Fibroblast of mammary gland (primary cell): ENCODE measurements at regions not wholly inside any gene's neighbourhood (a gene's known extent, or its start where the extent isn't known, plus 50 kb on each side); places are given as distances from the start of the nearest gene placed in this dataset.

Experiments
- DNase-seq: peaks from one replicate; pipeline ENCODE4 v3.0.0-alpha.2; 2010; ENCODE audit warnings: low read depth
- H3K4me3 ChIP-seq: 2 replicates; pipeline ENCODE4 v1.5.1; 2011; ENCODE audit warnings: low read depth, mild to moderate bottlenecking, low read length, moderate library complexity; ENCODE audit not compliant: control insufficient read depth
- TF ChIP-seq, protein P1 (sequence below): conservative IDR thresholded peaks from 2 replicates; pipeline ENCODE4 v1.5.1; 2011; ENCODE audit warnings: low read depth, low read length, inconsistent platforms; ENCODE audit not compliant: control insufficient read depth, insufficient read depth

DNA sequence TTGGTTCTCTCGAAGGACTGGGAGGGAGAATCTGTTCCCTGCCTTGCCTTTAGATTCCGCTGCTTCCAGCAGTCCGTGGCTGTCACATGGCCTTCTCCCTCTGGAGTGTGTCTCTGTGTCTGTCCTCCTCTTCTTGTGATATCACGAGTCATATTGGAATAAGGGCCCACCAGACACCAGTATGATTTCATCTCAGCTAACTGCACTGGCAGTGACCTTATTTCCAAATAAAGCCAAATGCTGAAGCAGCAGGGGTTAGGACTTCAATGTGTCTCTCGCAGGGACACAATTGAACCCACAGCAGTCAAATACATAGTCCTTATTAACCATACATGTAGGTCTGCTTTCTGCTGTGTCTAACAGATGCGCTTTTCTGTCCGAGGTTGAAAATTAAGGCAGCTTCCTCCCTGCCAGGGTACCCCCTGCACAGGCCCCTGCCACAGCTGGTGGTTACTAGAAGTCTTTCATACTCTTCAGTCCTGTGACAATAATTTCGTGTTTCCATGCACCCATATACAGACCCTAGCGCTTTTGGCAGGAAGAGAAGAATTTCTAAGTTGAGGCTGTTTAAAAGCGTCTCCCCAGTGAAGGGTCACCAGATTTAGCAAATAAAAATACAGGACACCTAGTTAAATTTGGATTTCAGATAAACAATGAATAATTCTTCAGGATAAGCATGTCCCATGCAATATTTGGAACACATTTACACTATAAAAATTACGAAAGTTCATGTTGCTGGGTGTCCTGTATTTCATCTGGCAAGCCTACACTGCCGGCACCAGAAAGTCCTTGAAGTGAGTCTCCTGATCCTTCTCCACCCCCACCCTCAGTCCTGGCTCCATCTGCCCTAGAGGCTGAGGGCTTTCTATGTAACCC lies 182.1 kb downstream of the ETS2 start:
- TF ChIP-seq, protein P1, sequence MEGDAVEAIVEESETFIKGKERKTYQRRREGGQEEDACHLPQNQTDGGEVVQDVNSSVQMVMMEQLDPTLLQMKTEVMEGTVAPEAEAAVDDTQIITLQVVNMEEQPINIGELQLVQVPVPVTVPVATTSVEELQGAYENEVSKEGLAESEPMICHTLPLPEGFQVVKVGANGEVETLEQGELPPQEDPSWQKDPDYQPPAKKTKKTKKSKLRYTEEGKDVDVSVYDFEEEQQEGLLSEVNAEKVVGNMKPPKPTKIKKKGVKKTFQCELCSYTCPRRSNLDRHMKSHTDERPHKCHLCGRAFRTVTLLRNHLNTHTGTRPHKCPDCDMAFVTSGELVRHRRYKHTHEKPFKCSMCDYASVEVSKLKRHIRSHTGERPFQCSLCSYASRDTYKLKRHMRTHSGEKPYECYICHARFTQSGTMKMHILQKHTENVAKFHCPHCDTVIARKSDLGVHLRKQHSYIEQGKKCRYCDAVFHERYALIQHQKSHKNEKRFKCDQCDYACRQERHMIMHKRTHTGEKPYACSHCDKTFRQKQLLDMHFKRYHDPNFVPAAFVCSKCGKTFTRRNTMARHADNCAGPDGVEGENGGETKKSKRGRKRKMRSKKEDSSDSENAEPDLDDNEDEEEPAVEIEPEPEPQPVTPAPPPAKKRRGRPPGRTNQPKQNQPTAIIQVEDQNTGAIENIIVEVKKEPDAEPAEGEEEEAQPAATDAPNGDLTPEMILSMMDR, result no peak
- H3K4me3 ChIP-seq, result no peak overlapping the region
- no peak for DNase-seq

DNA sequence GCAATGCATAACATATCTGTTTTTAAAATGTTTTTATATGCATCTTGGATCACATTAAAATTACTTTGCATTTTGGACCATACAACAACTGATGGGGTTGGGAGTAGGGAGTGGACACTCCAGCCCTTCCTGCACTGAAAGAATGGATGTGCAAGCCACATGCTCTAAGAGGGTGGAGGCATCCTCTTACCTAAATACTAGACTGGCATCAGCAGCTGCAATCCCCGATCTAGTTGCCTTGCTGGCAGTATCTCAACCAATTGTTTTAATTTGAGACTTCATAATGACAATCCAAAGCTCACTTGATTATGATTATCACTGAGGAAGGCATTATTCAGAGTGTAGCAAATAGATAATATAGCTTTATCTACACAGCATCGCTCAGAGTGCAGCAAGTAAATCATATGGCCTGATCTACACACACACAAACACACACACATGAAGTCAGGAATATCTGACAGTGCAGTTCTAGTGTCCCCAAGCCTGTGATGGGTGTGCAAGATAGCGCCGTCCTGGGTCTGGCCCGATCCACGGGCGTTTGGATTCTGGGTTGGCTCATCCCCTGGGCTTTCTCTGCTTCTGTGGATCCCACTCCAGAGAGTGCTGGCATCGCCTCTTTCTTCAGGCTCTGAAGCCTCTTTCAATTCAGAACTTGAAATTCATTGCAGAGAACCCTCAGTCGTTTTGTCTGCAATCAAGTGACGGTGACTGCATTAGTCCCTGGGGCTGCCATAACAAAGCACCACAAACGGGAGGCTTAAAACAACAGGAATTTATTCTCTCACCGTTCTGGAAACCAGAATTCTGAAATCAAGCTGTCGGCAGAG lies 181.3 kb downstream of the ETS2 start:
- TF ChIP-seq, protein P1, result no peak
- no peak overlapping the region for H3K4me3 ChIP-seq
- no peak for DNase-seq

GRCh38 chr21:38986406-38986805 lies 180.7 kb downstream of the ETS2 start:
- DNase-seq, result no peak
- TF ChIP-seq, protein P1, result no peak

GRCh38 chr21:38985568-38986378 lies 180.0 kb downstream of the ETS2 start:
- peak; percentile 98 for DNase-seq
- TF ChIP-seq, protein P1, result no peak
- no peak overlapping the region for H3K4me3 ChIP-seq

More at GRCh38 chr21:38986406-38986805, 180.7 kb downstream of the ETS2 start:
- no peak overlapping the region for H3K4me3 ChIP-seq

GRCh38 chr21:38984982-38985567 lies 179.3 kb downstream of the ETS2 start:
- TF ChIP-seq, protein P1, result no peak
- no peak overlapping the region for H3K4me3 ChIP-seq
- DNase-seq, result peak; percentile 97

DNA sequence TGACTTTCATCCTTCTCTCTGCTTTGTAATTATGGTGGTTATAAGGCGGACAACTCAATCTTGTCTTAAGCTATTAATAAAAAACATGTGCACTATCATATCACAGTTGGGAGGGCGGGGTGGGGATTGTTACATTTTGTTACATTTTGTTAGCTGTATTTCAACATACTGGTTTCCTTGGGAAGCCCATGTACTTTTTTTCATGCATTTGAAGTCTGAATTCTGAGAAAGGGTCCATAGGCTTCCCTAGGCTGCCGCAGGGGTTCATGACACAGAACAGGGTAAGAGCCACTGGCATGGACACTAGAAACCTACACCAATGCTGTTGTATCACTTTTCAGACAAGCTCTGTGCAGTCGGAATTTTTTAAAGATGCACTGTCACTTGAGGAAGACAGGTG lies 178.8 kb downstream of the ETS2 start:
- peak; percentile 75 for DNase-seq
- TF ChIP-seq, protein P1, result no peak
- no peak overlapping the region for H3K4me3 ChIP-seq
